ENCODE measurements at regions not wholly inside any gene's neighbourhood (a gene's known extent, or its start where the extent isn't known, plus 50 kb on each side); places are given as distances from the start of the nearest gene placed in this dataset.

DNA sequence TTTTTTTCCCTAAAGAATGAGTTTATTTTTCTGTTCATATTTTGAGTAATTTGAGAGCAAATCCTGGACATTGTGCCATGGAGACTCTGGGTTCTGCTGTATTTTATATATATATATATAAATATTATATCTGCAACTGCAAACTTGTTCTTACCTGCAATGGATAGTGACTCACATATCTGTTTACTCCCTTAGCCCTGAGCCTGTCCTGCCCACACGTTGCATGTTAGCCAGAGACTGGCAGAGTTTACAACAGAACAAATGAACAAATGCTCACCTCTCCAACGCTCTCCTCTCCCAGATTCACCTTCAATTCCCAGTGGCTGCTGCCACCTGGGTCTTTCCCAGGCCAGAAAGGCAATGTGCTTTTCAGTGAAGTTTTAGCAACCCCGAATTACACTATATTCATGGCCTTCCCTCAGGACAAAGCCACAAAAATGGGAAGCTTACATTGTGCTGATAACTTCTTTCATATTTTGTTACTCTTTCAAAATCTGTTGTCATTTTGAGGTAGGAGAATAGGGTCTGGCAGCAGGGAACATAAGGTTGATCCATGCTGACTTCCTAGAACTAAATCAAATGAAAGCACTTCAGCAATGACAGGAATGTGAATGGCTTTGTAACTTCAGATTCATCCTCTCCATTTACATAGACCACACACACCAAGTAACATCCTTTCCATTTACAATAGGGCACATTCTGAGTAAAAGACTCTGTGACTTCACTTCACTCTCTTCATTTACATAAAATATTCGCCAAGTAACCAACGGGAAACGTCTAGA lies 105.4 kb upstream of the FAM110C start:
- H3K4me1 ChIP-seq, result no peaks in the 10 kb centered on the region
- no peaks in the 10 kb centered on the region for H3K36me3 ChIP-seq
- WGBS, 2 donors, result 26 to 34% methylated on average over 6 of the region's 6 CpGs

DNA sequence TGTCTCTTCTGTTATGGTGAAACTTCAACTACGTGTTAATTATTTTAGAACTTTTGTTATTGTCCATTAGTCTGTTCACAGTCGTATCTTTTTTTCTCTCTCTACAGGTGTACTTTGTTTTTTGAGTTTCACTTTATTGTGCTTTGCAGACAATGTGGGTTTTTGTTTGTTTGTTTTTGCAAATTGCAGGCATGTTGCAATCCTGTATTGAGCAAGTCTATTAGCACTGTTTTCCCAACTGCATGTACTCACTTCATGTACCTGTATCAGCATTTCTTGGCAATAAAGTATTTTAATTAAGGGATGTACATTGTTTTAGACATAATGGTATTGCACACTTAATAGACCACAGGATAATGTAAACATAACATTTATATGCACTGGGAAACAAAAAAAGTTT lies 99.1 kb upstream of the FAM110C start:
- Histone ChIP-seq H3K9me3 (no peaks in the 10 kb centered on the region), H3K4me3 (no peak overlapping the region), H3K27ac (no peak overlapping the region), H3K27me3 (peaks cover 0 to 34% (median 5%) of the 10 kb centered on the region in 7 donors), H3K36me3 (no peaks in the 10 kb centered on the region), H3K4me1 (no peaks in the 10 kb centered on the region)
- 83 to 92% methylated on average over 2 of the region's 2 CpGs for WGBS, 2 donors
- DNase-seq (no peak), ATAC-seq (no peak)
- TF ChIP-seq, protein P1, sequence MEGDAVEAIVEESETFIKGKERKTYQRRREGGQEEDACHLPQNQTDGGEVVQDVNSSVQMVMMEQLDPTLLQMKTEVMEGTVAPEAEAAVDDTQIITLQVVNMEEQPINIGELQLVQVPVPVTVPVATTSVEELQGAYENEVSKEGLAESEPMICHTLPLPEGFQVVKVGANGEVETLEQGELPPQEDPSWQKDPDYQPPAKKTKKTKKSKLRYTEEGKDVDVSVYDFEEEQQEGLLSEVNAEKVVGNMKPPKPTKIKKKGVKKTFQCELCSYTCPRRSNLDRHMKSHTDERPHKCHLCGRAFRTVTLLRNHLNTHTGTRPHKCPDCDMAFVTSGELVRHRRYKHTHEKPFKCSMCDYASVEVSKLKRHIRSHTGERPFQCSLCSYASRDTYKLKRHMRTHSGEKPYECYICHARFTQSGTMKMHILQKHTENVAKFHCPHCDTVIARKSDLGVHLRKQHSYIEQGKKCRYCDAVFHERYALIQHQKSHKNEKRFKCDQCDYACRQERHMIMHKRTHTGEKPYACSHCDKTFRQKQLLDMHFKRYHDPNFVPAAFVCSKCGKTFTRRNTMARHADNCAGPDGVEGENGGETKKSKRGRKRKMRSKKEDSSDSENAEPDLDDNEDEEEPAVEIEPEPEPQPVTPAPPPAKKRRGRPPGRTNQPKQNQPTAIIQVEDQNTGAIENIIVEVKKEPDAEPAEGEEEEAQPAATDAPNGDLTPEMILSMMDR (IDR thresholded peaks at IDR 0.05), result no peak
- intact Hi-C loops (cut with DNase I), result no loop called here

More for the DNA sequence above, 105.4 kb upstream of the FAM110C start:
- H3K9me3 ChIP-seq, result no peaks in the 10 kb centered on the region
- TF ChIP-seq, protein P1 (IDR thresholded peaks at IDR 0.05), result no peak
- H3K27ac ChIP-seq, result no peak overlapping the region
- intact Hi-C loops (cut with DNase I), result no loop called here
- H3K4me3 ChIP-seq, result no peak overlapping the region
- ATAC-seq, result no peak
- DNase-seq, result no peak
- peaks cover 0 to 53% (median 8%) of the 10 kb centered on the region in 7 donors for H3K27me3 ChIP-seq

DNA sequence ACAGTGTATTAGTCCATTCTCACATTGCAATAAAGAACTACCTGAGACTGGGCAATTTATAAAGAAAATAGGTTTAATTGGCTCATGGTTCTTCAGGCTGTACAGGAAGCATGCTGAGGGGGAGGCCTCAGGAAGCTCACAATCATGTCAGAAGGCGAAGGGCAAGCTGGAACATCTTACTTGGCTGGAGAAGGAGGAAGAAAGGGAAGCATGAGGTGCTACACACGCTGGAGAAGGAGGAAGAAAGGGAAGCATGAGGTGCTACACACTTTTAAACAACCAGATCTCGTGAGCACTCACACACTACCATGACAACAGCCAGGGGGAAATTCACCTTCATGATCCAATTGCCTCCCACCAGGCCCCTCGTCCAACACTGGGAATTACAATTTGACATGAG lies 95.3 kb upstream of the FAM110C start:
- WGBS, 2 donors, result 45 to 63% methylated on average over 4 of the region's 4 CpGs
- H3K36me3 ChIP-seq, result no peaks in the 10 kb centered on the region

DNA sequence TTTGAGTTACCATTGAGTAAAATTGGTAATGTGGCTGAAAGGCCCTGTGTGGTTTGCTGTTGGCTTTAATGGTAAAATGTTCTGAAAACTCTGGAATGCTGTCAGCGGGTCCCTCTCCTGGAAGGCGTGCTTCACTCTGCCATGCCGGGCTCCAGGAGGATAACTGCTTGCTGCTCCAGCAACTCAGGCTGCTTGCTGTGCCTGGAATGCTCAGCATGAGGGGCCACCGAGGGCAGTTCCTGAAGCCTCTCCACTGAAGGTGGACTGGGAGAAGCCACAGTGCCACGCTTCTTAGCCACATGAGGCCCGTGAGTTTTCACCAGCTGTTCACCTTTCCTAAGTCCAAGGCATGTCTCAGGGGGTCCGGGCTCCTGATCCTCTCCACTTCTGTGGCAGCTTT lies 90.4 kb upstream of the FAM110C start:
- DNase-seq (no peak), ATAC-seq (no peak)
- Histone ChIP-seq H3K4me1 (no peaks in the 10 kb centered on the region), H3K9me3 (no peaks in the 10 kb centered on the region), H3K4me3 (no peak overlapping the region), H3K36me3 (no peaks in the 10 kb centered on the region), H3K27ac (no peak overlapping the region), H3K27me3 (peaks cover 0 to 46% (median 13%) of the 10 kb centered on the region in 7 donors)
- intact Hi-C loops (cut with DNase I), result no loop called here
- TF ChIP-seq, protein P1 (IDR thresholded peaks at IDR 0.05), result no peak
- 63 to 70% methylated on average over 7 of the region's 7 CpGs for WGBS, 2 donors

More for the DNA sequence above, 95.3 kb upstream of the FAM110C start:
- intact Hi-C loops (cut with DNase I), result no loop called here
- TF ChIP-seq, protein P1 (IDR thresholded peaks at IDR 0.05), result no peak
- Histone ChIP-seq H3K4me1 (no peaks in the 10 kb centered on the region), H3K27me3 (peaks cover 0 to 29% (median 11%) of the 10 kb centered on the region in 7 donors), H3K27ac (no peak overlapping the region), H3K9me3 (no peaks in the 10 kb centered on the region), H3K4me3 (no peak overlapping the region)
- no peak for ATAC-seq
- DNase-seq, result no peak

Measured in heart right ventricle (tissue), 16 donors.